ENCODE measurements at regions not wholly inside any gene's neighbourhood (a gene's known extent, or its start where the extent isn't known, plus 50 kb on each side); places are given as distances from the start of the nearest gene placed in this dataset.
"Not testable (repeated sequence)": the region's sequence is repeated elsewhere in the genome, so short reads cannot be mapped to it uniquely, and the experiment has no call there.

DNA sequence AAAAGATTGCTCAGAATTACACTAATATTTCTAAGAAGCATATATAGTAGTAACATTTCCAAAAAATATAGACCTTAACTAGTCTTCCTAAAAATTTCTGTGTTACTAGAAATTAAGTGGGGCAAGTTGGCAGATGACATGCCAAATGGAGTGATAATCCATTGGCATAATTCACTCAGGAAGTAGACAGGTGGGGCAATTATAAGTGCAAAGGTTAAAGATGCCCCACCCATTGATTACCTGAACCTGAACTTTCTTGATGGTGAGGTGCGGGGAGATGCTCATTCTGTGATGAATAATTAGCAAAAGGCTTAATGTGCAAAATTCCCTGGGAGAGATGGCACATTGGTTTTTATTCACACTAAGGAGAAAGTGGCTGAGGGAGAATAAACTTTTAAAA, 145.8 kb upstream of the RASGEF1B start:
- no peak for DNase-seq

DNA sequence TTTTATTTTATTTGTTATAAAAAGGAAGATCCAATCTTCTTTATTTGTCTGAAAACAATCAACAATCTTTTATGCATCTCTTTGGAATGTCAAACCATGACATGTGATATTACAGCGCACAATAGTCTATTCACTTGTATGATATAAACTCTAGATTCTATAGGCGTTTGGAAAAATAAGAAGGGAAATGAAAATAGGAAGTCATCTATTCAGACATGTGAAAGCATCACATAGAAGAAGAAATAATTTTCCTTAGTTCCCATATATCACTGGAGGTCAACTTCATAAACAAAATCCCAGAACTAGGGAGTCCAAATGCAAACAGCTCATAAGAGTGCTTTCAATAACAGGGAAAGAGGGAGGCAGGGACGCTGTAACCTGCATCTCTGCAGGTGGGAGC, 139.5 kb upstream of the RASGEF1B start:
- peak; percentile 57 for DNase-seq

GRCh38 chr4:81609844-81610243, 138.1 kb upstream of the RASGEF1B start:
- no peak for DNase-seq

- peak; percentile 97 for DNase-seq
Measured at GRCh38 chr4:81607950-81608349, 136.2 kb upstream of the RASGEF1B start.

DNA sequence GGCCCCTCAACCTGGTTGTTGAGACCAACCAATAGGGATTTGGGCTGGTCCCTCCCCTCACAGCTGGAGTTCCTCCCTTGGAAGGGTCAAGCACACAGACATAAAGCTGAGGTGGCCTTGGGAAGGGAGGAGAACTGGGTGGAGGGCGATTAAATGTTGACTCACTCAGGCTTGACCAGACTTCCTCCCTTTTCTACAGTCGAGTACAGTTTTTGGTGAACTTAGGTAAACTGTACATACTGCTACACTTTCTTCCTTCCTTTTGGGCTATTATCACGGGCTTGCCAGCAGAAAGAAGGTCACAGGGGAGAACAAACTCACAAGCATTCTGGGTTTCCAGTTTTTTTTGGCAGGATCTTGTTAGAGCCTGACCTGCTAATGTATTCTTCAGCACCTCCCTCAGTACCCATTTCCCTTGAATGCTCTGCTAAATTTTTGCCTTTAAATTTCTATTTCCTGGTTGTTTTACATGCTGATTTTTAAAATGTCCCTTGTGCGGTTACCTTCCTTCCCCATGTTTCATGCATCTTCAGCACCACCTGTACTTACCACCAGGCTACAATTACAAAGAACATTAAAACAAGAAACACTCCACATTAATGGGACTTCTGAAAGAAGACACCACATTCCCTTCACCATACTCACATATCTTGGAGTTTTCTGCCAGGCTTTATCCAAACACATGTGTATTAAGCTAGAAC, 135.2 kb upstream of the RASGEF1B start:
- peak; percentile 80 for DNase-seq

- no peak for DNase-seq
Measured at GRCh38 chr4:81606166-81606565, 134.5 kb upstream of the RASGEF1B start.

DNA sequence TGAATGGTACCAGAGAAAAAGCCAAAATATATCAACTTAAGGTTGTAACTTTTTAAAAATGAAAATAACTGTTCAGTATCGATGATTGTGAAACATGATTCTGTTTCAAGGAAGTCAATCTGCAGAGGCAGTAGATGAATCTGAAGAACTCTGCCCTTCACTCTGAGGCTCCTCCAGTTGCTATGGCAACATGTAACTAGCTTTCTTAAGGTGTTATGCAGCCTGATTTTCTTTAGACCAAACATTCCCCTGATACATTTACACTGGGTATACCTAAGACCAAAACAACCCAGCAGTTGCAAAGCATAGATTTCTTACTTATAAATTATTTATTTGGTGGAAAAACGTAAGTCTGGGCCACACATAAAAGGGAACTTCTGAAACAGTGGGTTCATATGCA, 133.6 kb upstream of the RASGEF1B start:
- peak; percentile 67 for DNase-seq

GRCh38 chr4:81604683-81605218, 133.0 kb upstream of the RASGEF1B start:
- no peak for DNase-seq

DNA sequence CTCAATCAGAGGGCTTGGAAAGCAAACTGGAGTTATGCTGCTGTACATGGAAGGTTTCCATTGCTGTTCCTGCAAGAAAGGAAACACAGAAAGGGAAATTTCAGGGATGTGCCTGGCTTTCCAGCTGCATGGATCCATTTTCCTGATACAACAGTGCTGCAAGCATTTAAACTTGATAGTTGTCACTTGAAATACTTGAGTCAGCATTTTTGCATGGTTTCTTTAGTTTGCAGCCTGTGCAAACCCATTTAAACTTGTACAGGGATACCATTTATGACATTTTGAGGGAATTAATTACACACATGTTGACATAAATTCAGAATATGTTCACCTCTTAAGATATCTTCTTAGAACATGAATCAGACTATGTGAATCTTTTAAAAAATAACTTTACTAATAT, 131.1 kb upstream of the RASGEF1B start:
- DNase-seq: no peak

DNA sequence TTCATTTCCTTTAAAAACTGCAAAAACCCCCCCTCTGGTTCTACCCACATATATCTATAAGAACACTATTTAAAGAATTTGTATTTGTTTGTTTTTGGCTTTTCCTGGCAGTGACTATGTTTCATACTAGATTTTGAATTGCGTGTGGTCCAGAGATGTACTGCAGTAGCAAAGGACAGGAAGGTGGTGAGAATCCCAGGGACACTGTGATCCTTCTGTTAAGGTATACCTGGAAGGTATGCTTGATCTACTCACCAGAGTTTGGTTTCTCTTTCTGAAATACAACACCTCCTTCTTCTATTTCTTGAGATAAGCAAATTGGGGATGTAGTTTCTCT, 129.6 kb upstream of the RASGEF1B start:
- DNase-seq: no peak

GRCh38 chr4:81600520-81601357, 129.0 kb upstream of the RASGEF1B start:
- no peak for DNase-seq

GRCh38 chr4:81599742-81600380, 128.2 kb upstream of the RASGEF1B start:
- peak; percentile 42 for DNase-seq

DNA sequence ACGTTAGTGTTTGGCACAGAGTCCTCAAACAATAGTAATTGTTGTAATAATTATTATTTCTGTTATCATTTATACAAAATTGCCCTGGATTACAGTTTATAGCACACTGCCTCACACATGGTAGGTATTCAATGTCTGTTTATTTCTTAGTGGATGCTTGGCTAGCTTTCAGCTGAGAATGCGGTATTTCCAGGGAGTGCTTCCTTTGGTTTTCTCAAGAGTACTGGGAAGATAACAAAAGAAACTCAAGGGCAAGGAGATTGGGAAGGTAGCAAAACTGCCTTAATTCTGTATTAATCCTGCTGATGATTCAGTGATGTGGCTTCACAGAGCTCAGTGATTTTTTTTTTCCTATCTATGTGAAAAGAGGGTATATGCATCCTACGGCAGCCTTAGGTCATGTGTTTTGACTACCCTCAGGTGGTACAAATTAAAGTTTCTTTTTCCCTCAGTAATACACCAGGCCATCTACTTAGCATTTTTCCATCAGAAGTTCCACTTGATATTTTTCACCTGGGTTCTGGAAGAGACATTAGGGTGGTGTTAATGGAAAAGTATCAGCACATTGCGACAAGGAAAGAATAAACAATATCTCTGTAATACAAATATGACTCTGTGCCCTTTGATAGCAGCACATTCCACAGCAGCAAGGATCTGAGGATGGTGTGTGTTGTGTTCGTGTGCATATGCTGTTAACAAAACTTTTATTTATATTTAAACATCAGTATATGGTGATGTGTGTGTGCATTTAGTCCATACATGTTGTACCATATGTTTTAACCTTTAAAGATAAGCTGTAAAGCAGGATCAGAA, 124.3 kb upstream of the RASGEF1B start:
- no peak for DNase-seq

DNA sequence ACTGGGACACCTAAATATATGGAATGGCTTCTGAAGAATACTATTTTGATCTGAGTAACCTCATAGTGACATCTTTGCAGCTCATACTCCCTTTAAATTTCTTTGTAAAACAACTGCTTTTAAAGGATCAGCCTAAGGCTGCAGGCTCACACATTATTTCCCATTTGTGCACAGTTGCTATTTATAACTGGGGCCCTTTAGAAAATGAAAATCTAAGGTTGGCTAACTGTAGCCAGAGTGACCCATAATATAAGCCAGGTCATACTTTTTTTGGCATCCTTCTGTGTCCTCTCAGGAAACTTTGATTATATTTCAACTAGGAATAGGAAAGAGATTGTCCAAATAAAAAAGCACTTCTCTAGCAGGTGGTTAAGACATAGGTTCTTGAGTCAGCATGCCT, 123.6 kb upstream of the RASGEF1B start:
- DNase-seq: no peak

- DNase-seq: no peak
Measured at GRCh38 chr4:81594490-81595159, 122.9 kb upstream of the RASGEF1B start.

DNA sequence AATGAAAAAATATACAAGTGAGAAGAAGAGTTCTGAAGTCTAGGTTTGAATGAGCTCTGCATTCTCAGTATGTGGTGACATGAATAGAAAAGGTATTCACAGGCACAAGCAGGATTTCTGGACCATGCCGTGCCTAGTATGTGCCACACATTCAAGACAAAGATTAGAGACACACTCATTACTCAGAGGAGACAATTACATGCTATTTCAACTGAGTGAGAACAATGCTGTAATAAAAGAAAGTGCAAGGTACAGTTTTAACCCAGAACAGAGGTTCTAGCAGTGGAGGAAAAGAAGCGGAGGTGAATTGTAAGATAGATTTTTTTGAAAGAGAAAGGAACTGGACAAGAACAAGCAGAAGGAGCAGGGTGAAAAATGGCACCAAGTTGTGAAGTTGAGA, 121.0 kb upstream of the RASGEF1B start:
- no peak for DNase-seq

DNA sequence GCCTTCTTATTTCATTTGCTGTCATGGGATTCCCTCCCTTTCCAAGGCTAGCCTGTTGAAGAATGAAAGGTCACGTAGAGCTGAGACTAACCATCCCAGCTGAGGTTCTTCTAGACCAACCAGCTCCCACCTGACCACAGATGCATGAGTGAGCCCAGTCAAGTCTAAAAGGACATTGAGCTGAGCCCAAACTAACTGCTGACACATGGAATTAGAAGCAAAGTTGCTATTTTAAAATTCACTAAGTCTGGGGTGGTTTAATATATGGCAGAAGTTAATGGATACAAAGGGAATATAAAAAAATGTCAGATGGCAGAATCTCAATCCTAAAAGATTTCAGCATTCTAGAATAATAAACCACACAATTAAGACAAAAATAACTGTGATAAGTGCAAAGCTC, 118.9 kb upstream of the RASGEF1B start:
- DNase-seq: no peak

DNA sequence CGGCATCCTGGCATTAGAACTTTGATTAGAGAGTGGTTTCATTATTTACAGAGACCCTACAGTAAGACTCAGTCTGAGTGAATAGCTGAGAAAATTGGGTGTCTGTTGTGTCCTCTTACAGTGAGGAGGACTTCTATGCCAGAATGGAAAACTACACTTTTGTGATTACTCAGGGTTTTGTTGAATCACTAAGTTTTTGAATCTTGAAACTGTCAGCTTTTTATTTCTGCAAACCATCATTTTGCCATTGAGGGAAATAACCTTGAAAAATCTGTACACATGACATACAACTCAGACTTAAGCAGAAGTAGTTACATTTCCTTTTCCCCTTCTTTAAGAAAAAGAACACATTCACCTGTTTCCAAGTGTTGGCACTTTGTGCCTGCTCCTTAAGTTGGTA, 117.6 kb upstream of the RASGEF1B start:
- DNase-seq: peak; percentile 66

GRCh38 chr4:81586706-81587105, 115.0 kb upstream of the RASGEF1B start:
- peak; percentile 48 for DNase-seq

- DNase-seq: not testable (repeated sequence)
Measured at GRCh38 chr4:81580994-81581374, 109.3 kb upstream of the RASGEF1B start.

DNA sequence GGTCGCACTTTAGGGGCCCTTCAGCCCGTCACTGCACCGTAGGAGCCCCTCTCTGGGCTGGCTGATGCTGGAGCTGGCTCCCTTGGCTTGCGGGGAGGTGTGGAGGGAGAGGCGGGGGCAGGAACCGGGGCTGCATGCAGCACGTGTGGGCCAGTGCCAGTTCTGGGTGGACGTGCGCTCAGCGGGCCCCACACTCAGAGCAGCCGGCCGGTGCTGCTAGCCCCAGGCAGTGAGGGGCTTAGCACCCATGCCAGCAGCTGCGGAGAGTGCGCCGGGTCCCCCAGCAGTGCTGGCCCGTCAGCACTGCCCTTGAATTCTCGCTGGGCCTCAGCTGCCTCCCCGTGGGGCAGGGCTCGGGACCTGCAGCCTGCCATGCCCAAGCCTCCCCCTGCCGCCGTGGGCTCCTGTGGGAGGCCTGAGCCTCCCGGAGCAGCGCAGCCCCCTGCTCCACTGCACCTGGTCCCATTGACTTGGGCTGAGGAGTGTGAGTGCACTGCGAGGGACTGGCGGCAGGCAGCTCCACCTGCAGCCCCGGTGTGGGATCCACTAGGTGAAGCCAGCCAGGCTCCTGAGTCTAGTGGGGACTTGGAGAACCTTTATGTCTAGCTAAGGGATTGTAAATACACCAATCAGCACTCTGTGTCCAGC, 108.8 kb upstream of the RASGEF1B start:
- no peak for DNase-seq

DNA sequence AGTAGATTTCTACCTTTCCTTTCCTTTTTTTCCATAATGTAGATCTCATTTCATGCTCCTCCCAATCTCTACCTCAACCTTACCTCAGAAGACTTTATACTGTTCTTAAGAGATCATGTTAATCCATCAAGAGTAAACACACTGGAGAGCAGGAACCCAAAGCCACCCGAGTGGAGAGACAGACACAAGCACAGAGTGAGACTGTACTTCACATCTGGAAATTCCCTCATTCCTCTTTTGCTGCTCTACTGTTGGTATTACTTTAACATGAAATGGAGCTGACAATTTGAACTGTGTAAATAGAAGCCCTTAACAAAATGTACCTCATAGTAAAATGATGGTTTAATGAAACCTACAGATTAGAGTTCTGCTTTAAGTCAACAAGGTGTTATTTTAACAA, 105.7 kb upstream of the RASGEF1B start:
- DNase-seq: no peak

Measured in inflammatory macrophage treated with lipopolysaccharide for 4 hours (primary cell).